GM12878 (cell line): ENCODE measurements at regions not wholly inside any gene's neighbourhood (a gene's known extent, or its start where the extent isn't known, plus 50 kb on each side); places are given as distances from the start of the nearest gene placed in this dataset.
A peak's percentile ranks its signal among the peaks of the same experiment; 100 is the strongest.

Source experiments
- ATAC-seq: fragments of 200-7000 bp; cut with Tn5 transposase; 3 replicates; pipeline ENCODE4 v1.9.1; 2020; ENCODE audit warnings: mild to moderate bottlenecking, moderate library complexity
- BruUV-seq: library from RNA; stranded (reverse); fragments of 400-500 nt; replicated peaks from 2 replicates; lab custom pipeline; 2021; lab: Mats Ljungman, UMichigan
- CTCF ChIA-PET: fragments of 300-600 bp; sonication (Branson Sonifier 250); formaldehyde crosslinking; extraction: SDS; loops from one replicate; lab custom pipeline; 2021; ENCODE audit warnings: inconsistent platforms; lab: Yijun Ruan, JAX
- POLR2A ChIA-PET: fragments of 350-600 bp; formaldehyde crosslinking; extraction: SDS; loops from one replicate; lab custom pipeline; 2021; ENCODE audit warnings: inconsistent platforms; lab: Charles Lee
- RAD21 ChIA-PET: fragments of 300-600 bp; sonication (Branson Sonifier 250); formaldehyde crosslinking; loops from one replicate; lab custom pipeline; 2023; ENCODE audit warnings: antibody characterized with exemption; ENCODE audit not compliant: unreplicated experiment; lab: Charles Lee
- SMC1A ChIA-PET: fragments of 300-600 bp; sonication (Branson Sonifier 250); formaldehyde crosslinking; loops from one replicate; lab custom pipeline; 2023; ENCODE audit not compliant: unreplicated experiment, uncharacterized antibody; lab: Charles Lee
- DNase-seq: peaks from one replicate; pipeline ENCODE4 v3.0.0-alpha.2; 2011; ENCODE audit warnings: low read depth, low spot score
- FAIRE-seq: peaks from 3 replicates; lab custom pipeline; 2011; peaks lifted over from hg19 to GRCh38; lab: Jason Lieb, UNC
- H2AFZ ChIP-seq: 2 replicates; pipeline ENCODE4 v1.6.0; 2011; ENCODE audit warnings: low read depth, low read length, control low read depth; ENCODE audit not compliant: control insufficient read depth
- H3K27ac ChIP-seq: 2 replicates; pipeline ENCODE4 v1.5.1; 2011; ENCODE audit warnings: control low read depth; ENCODE audit not compliant: control insufficient read depth, insufficient read depth
- H3K27me3 ChIP-seq, 2 experiments: replicated peaks in 1 of 2; 2 replicates each; pipeline versions ENCODE4 v1.6.0 to v1.6.1; 2011; ENCODE audit warnings: low read length in 1 of 2; ENCODE audit not compliant: control insufficient read depth in 2 of 2, insufficient read depth in 2 of 2
- H3K36me3 ChIP-seq, 2 experiments: 2 replicates each; pipeline ENCODE4 v1.5.1; 2011; ENCODE audit warnings: low read length in 1 of 2; ENCODE audit not compliant: control insufficient read depth in 2 of 2, insufficient read depth in 2 of 2
- H3K4me1 ChIP-seq: 2 replicates; pipeline ENCODE4 v1.6.1; 2011; ENCODE audit warnings: mild to moderate bottlenecking, low read length, moderate library complexity, mixed read lengths; ENCODE audit not compliant: control insufficient read depth, insufficient read depth
- H3K4me2 ChIP-seq: 2 replicates; pipeline ENCODE4 v1.6.0; 2011; ENCODE audit warnings: control low read depth; ENCODE audit not compliant: control insufficient read depth, insufficient read depth
- H3K4me3 ChIP-seq: fragments of 200-600 bp; sonication (generic); 2 replicates; pipeline ENCODE4 v1.5.1; 2016
- H3K79me2 ChIP-seq: 2 replicates; pipeline ENCODE4 v1.6.0; 2011; ENCODE audit warnings: low read length; ENCODE audit not compliant: control insufficient read depth, insufficient read depth
- H3K9ac ChIP-seq: 2 replicates; pipeline ENCODE4 v1.8.0; 2011; ENCODE audit warnings: low read length, control low read depth, mixed read lengths; ENCODE audit not compliant: control insufficient read depth, insufficient read depth
- H3K9me3 ChIP-seq: replicated peaks from 3 replicates; pipeline ENCODE4 v1.5.1; 2011; ENCODE audit warnings: mild to moderate bottlenecking, low read length; ENCODE audit not compliant: control insufficient read depth, insufficient read depth
- H4K20me1 ChIP-seq: 2 replicates; pipeline ENCODE4 v1.6.0; 2011; ENCODE audit not compliant: control insufficient read depth, insufficient read depth
- ATF2 ChIP-seq: IDR thresholded peaks from 2 replicates; pipeline ENCODE4 v1.6.1; 2012; ENCODE audit warnings: low read length, inconsistent platforms
- BRCA1 ChIP-seq: IDR thresholded peaks from 2 replicates; pipeline ENCODE4 v1.6.1; 2011; ENCODE audit warnings: low read depth, low read length, improper control_type of control experiment
- CBX3 ChIP-seq: fragments of 200-600 bp; sonication (generic); IDR thresholded peaks from 2 replicates; pipeline ENCODE4 v1.6.1; 2016; ENCODE audit warnings: low read depth, borderline replicate concordance
- CEBPB ChIP-seq, 2 experiments: fragments of 150-350 bp in 1 of 2; IDR thresholded peaks; 2 replicates each; pipeline ENCODE4 v1.6.1; 2012 to 2014; ENCODE audit warnings: low read depth in 2 of 2, low read length in 2 of 2, borderline replicate concordance in 1 of 2, inconsistent platforms in 1 of 2
- CEBPZ ChIP-seq: fragments of 150-350 bp; IDR thresholded peaks from 2 replicates; pipeline ENCODE4 v1.6.1; 2016; ENCODE audit warnings: low read depth, low read length
- E2F4 ChIP-seq: IDR thresholded peaks from 2 replicates; pipeline ENCODE4 v1.6.1; 2012; ENCODE audit warnings: low read depth, low read length, improper control_type of control experiment
- ETV6 ChIP-seq, 2 experiments: fragments of 450-650 bp in 1 of 2; IDR thresholded peaks in 1 of 2; conservative IDR thresholded peaks in 1 of 2; 2 replicates each; pipeline ENCODE4 v1.6.1; 2014; ENCODE audit warnings: antibody characterized with exemption in 1 of 2, borderline replicate concordance in 1 of 2, low read depth in 1 of 2, mild to moderate bottlenecking in 1 of 2, moderate library complexity in 1 of 2
- FOS ChIP-seq: IDR thresholded peaks from 3 replicates; pipeline ENCODE4 v1.6.1; 2011; ENCODE audit warnings: borderline replicate concordance; ENCODE audit not compliant: insufficient read length; ENCODE audit errors: extremely low read depth
- HDAC2 ChIP-seq: fragments of 200-600 bp; sonication (generic); IDR thresholded peaks from 2 replicates; pipeline ENCODE4 v1.6.1; 2017
- IKZF2 ChIP-seq, 2 experiments: fragments of 450-650 bp; IDR thresholded peaks; 2 replicates each; pipeline ENCODE4 v1.6.1; 2017; ENCODE audit warnings: mild to moderate bottlenecking in 2 of 2, moderate library complexity in 2 of 2
- NR2C1 ChIP-seq: fragments of 450-650 bp; IDR thresholded peaks from 2 replicates; pipeline ENCODE4 v1.6.1; 2017; ENCODE audit warnings: antibody characterized with exemption, mild to moderate bottlenecking, moderate library complexity
- NRF1 ChIP-seq: conservative IDR thresholded peaks from 2 replicates; pipeline ENCODE4 v1.6.1; 2011; ENCODE audit warnings: mild to moderate bottlenecking, low read depth, low read length, improper control_type of control experiment
- POLR2A ChIP-seq: IDR thresholded peaks from 2 replicates; pipeline ENCODE4 v1.6.1; 2011; ENCODE audit warnings: low read depth, mild to moderate bottlenecking, low read length
- POLR2AphosphoS2 ChIP-seq: IDR thresholded peaks from 2 replicates; pipeline ENCODE4 v1.6.1; 2011; ENCODE audit warnings: low read depth, mild to moderate bottlenecking, low read length, improper control_type of control experiment, moderate library complexity
- SIN3A ChIP-seq: IDR thresholded peaks from 2 replicates; pipeline ENCODE4 v1.6.1; 2012; ENCODE audit warnings: low read depth, low read length, improper control_type of control experiment
- SMARCA5 ChIP-seq: fragments of 450-650 bp; IDR thresholded peaks from 2 replicates; pipeline ENCODE4 v1.6.1; 2017; ENCODE audit warnings: mild to moderate bottlenecking
- SP1 ChIP-seq: IDR thresholded peaks from one replicate; pipeline ENCODE4 v1.6.1; 2011; ENCODE audit warnings: low read depth, low read length
- STAT1 ChIP-seq: fragments of 450-650 bp; conservative IDR thresholded peaks from 2 replicates; pipeline ENCODE4 v1.6.1; 2014; ENCODE audit warnings: antibody characterized with exemption, mild to moderate bottlenecking
- STAT3 ChIP-seq: IDR thresholded peaks from 2 replicates; pipeline ENCODE4 v1.6.1; 2011; ENCODE audit warnings: low read depth, low read length, improper control_type of control experiment
- TCF12 ChIP-seq: IDR thresholded peaks from 2 replicates; pipeline ENCODE4 v1.6.1; 2011; ENCODE audit warnings: low read depth, mild to moderate bottlenecking, low read length
- whole genome bisulfite sequencing: methylation state at CpG from one replicate; pipeline ENCODE4 v1.1.6; 2016; ENCODE audit warnings: low lambda C conversion rate; ENCODE audit not compliant: insufficient replicate concordance, insufficient coverage; ENCODE audit errors: missing lambda C conversion rate; 5-methylcytosine and 5-hydroxymethylcytosine counted together
- in situ Hi-C: fragments of 300-500 bp; cut with MboI; formaldehyde crosslinking; loops from 9 replicates; pipeline ENCODE4 v1.14.3; 2018; ENCODE audit warnings: mixed read lengths
- intact Hi-C: fragments of 100-400 bp; cut with micrococcal nuclease; formaldehyde crosslinking; loops from one replicate; pipeline ENCODE4 v1.14.2; 2022; ENCODE audit not compliant: unreplicated experiment

- no peak overlapping the region for H3K4me3 ChIP-seq
- 96% methylated on average over 1 of the region's 1 CpG for WGBS
- FAIRE-seq (no peak), ATAC-seq (peak; percentile 48; the same call in 2 of the 3 replicates), DNase-seq (no peak)
- H3K27ac ChIP-seq: no peak overlapping the region
- H3K4me2 ChIP-seq: no peak overlapping the region
- CTCF ChIA-PET: interaction anchor here (0.7 to 1.0 kb wide), 3 partner anchors 25 to 261 kb away, joined by 3 to 4 read pairs (median 3); partner anchors contain the start of gene ARMCX5
- intact Hi-C loops (loop anchor here (5.0 to 10.0 kb wide), 2 partner anchors 343 to 705 kb away; partner anchors contain the start of genes BEX5 and TMSB15A), in situ Hi-C loops (loop anchor here (25.0 kb wide), 1 partner anchor 723 kb away; the partner anchor contains the start of genes TCEAL2 and TCEAL6)
- H4K20me1 ChIP-seq: no peaks in the 10 kb centered on the region
- TF ChIP-seq ATF2 (no peak), BRCA1 (no peak), CBX3 (no peak), ETV6 (conservative IDR thresholded peaks at IDR 0.05 in 1 of 2, IDR thresholded peaks at IDR 0.05 in 1 of 2; ENCODE audit: borderline replicate concordance in 1 of 2, low read depth in 1 of 2) (no peak), SIN3A (no peak), POLR2AphosphoS2 (no peak), SMARCA5 (no peak), NRF1 (no peak), CEBPZ (no peak), FOS (no peak), IKZF2 (IDR thresholded peaks at IDR 0.05) (no peak), CEBPB (IDR thresholded peaks at IDR 0.05; ENCODE audit: borderline replicate concordance in 1 of 2, low read depth in 2 of 2, low read length in 2 of 2) (no peak), NR2C1 (no peak), STAT1 (no peak), STAT3 (no peak), HDAC2 (no peak), TCF12 (no peak), POLR2A (no peak), SP1 (no peak), E2F4 (no peak)
- no TSS peak for BruUV-seq
- no peaks in the 10 kb centered on the region for H3K27me3 ChIP-seq
- no peak overlapping the region for H3K9ac ChIP-seq
- H2AFZ ChIP-seq: no peak overlapping the region
- H3K9me3 ChIP-seq: no peaks in the 10 kb centered on the region
- H3K36me3 ChIP-seq: no peaks in the 10 kb centered on the region
- SMC1A ChIA-PET: interaction anchor here (1.5 kb wide), 1 partner anchor 10 kb away, joined by 3 read pairs; no protein-coding TSS in a partner anchor
- no peaks in the 10 kb centered on the region for H3K79me2 ChIP-seq
- POLR2A ChIA-PET: no interaction called here
- H3K4me1 ChIP-seq: no peaks in the 10 kb centered on the region
- RAD21 ChIA-PET: interaction anchor here (0.7 kb wide), 1 partner anchor 59 kb away, joined by 3 read pairs; no protein-coding TSS in a partner anchor
Observed at GRCh38 chrX:102860235-102860634, 76.8 kb upstream of the RAB40AL start.
